ENCODE measurements at regions not wholly inside any gene's neighbourhood (a gene's known extent, or its start where the extent isn't known, plus 50 kb on each side); places are given as distances from the start of the nearest gene placed in this dataset.

DNA sequence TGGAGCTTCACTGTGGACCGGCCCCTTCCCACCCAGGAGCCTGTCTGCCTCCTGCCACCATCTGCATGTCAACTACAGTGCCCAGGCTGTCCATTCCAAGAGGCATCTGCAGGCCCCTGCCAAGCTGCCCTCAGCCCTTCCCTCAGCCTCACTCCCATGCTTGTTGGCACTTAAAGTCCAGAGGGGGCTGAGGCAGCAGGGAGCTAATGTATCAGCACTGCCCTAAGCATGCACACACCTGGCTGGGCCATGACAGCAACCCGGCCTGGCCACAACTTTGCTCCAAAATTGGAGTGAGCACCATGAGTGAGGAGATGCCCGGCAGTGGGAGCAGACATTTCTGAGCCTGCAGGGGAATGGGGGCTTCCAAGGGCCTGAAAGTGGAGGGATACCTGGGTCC lies 417.5 kb upstream of the GRM3 start:
- TF ChIP-seq, protein P1, sequence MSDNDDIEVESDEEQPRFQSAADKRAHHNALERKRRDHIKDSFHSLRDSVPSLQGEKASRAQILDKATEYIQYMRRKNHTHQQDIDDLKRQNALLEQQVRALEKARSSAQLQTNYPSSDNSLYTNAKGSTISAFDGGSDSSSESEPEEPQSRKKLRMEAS (IDR thresholded peaks at IDR 0.05), result no peak
- no peak for TF ChIP-seq EGR1 (IDR thresholded peaks at IDR 0.05)
- no peak for TF ChIP-seq FOXM1 (IDR thresholded peaks at IDR 0.05; ENCODE audit: borderline replicate concordance, low read depth)
- no peak for TF ChIP-seq EP300 (IDR thresholded peaks at IDR 0.05; ENCODE audit: borderline replicate concordance)
- TF ChIP-seq RAD21 (IDR thresholded peaks at IDR 0.05; ENCODE audit: low read depth), result no peak
- TF ChIP-seq CREB1 (IDR thresholded peaks at IDR 0.05; ENCODE audit: low read depth), result no peak
- TF ChIP-seq CEBPB (IDR thresholded peaks at IDR 0.05), result no peak
- TF ChIP-seq TAF1 (IDR thresholded peaks at IDR 0.05; ENCODE audit: low read depth), result no peak
- no peak for TF ChIP-seq TCF12 (IDR thresholded peaks at IDR 0.05; ENCODE audit: low read depth)
- TF ChIP-seq ZBTB7A (IDR thresholded peaks at IDR 0.05; ENCODE audit: low read depth), result no peak
- TF ChIP-seq, protein P2, sequence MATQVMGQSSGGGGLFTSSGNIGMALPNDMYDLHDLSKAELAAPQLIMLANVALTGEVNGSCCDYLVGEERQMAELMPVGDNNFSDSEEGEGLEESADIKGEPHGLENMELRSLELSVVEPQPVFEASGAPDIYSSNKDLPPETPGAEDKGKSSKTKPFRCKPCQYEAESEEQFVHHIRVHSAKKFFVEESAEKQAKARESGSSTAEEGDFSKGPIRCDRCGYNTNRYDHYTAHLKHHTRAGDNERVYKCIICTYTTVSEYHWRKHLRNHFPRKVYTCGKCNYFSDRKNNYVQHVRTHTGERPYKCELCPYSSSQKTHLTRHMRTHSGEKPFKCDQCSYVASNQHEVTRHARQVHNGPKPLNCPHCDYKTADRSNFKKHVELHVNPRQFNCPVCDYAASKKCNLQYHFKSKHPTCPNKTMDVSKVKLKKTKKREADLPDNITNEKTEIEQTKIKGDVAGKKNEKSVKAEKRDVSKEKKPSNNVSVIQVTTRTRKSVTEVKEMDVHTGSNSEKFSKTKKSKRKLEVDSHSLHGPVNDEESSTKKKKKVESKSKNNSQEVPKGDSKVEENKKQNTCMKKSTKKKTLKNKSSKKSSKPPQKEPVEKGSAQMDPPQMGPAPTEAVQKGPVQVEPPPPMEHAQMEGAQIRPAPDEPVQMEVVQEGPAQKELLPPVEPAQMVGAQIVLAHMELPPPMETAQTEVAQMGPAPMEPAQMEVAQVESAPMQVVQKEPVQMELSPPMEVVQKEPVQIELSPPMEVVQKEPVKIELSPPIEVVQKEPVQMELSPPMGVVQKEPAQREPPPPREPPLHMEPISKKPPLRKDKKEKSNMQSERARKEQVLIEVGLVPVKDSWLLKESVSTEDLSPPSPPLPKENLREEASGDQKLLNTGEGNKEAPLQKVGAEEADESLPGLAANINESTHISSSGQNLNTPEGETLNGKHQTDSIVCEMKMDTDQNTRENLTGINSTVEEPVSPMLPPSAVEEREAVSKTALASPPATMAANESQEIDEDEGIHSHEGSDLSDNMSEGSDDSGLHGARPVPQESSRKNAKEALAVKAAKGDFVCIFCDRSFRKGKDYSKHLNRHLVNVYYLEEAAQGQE (IDR thresholded peaks at IDR 0.05; ENCODE audit: low read depth), result no peak
- no peak for TF ChIP-seq NFIC (IDR thresholded peaks at IDR 0.05)
- no peak for TF ChIP-seq TEAD4 (IDR thresholded peaks at IDR 0.05)

All from Ishikawa (cell line).